Mucosa of rectum (tissue), 2 donors: ENCODE measurements at regions not wholly inside any gene's neighbourhood (a gene's known extent, or its start where the extent isn't known, plus 50 kb on each side); places are given as distances from the start of the nearest gene placed in this dataset.

Source experiments
- H3K27ac ChIP-seq, 2 donors: one replicate each; pipeline ENCODE4 v1.7.0; 2013; ENCODE audit warnings: inconsistent platforms in 2 of 2, low read depth in 2 of 2, low read length in 2 of 2
- H3K27me3 ChIP-seq, 2 donors: one replicate each; pipeline ENCODE4 v1.7.0; 2013; ENCODE audit warnings: low read length in 2 of 2; ENCODE audit not compliant: control insufficient read depth in 2 of 2, insufficient read depth in 2 of 2
- H3K36me3 ChIP-seq, 2 donors: one replicate each; pipeline ENCODE4 v1.7.0; 2013; ENCODE audit warnings: low read length in 2 of 2; ENCODE audit not compliant: control insufficient read depth in 2 of 2, insufficient read depth in 2 of 2
- H3K4me1 ChIP-seq, 2 donors: one replicate each; pipeline ENCODE4 v1.7.0; 2013; ENCODE audit warnings: low read length in 2 of 2, mild to moderate bottlenecking in 1 of 2; ENCODE audit not compliant: control insufficient read depth in 2 of 2, insufficient read depth in 2 of 2
- H3K4me3 ChIP-seq, 2 donors: one replicate each; pipeline ENCODE4 v1.7.0; 2013; ENCODE audit warnings: low read length in 2 of 2
- H3K9ac ChIP-seq, 2 donors: one replicate each; pipeline ENCODE4 v1.7.0; 2013; ENCODE audit warnings: low read length in 2 of 2, low read depth in 1 of 2, mild to moderate bottlenecking in 1 of 2
- H3K9me3 ChIP-seq, 2 donors: one replicate each; pipeline ENCODE4 v1.7.0; 2013; ENCODE audit warnings: low read length in 2 of 2; ENCODE audit not compliant: control insufficient read depth in 2 of 2
- donor health status: healthy.
- donor health status: Normal muscosa, but diverticular disease.

- no peaks in the 10 kb centered on the region for H3K4me1 ChIP-seq
- no peak overlapping the region for H3K9ac ChIP-seq
- H3K36me3 ChIP-seq = no peaks in the 10 kb centered on the region
- H3K27ac ChIP-seq = no peak overlapping the region
- H3K27me3 ChIP-seq = no peaks in the 10 kb centered on the region
- H3K4me3 ChIP-seq = no peak overlapping the region
- no peaks in the 10 kb centered on the region for H3K9me3 ChIP-seq
These were observed 245.9 kb upstream of the PHYHIPL start for GRCh38 chr10:58930500-58930899.

- Histone ChIP-seq H3K4me3 (no peak overlapping the region), H3K4me1 (no peaks in the 10 kb centered on the region), H3K9me3 (no peaks in the 10 kb centered on the region), H3K27me3 (no peaks in the 10 kb centered on the region), H3K9ac (no peak overlapping the region), H3K36me3 (no peaks in the 10 kb centered on the region), H3K27ac (no peak overlapping the region)
These were observed 244.3 kb upstream of the PHYHIPL start for GRCh38 chr10:58932126-58932525.

GRCh38 chr10:58932577-58933314, 243.7 kb upstream of the PHYHIPL start:
- Histone ChIP-seq H3K27ac (no peak overlapping the region), H3K4me1 (no peaks in the 10 kb centered on the region)

GRCh38 chr10:58936364-58936763, 240.1 kb upstream of the PHYHIPL start:
- Histone ChIP-seq H3K27ac (no peak overlapping the region), H3K36me3 (no peaks in the 10 kb centered on the region), H3K4me1 (no peaks in the 10 kb centered on the region), H3K4me3 (no peak overlapping the region), H3K27me3 (no peaks in the 10 kb centered on the region), H3K9me3 (no peaks in the 10 kb centered on the region), H3K9ac (no peak overlapping the region)

More at GRCh38 chr10:58932577-58933314, 243.7 kb upstream of the PHYHIPL start:
- H3K9ac ChIP-seq = no peak overlapping the region
- H3K36me3 ChIP-seq = no peaks in the 10 kb centered on the region
- H3K27me3 ChIP-seq = no peaks in the 10 kb centered on the region
- no peak overlapping the region for H3K4me3 ChIP-seq
- H3K9me3 ChIP-seq = no peaks in the 10 kb centered on the region

GRCh38 chr10:58937423-58937822, 239.0 kb upstream of the PHYHIPL start:
- no peaks in the 10 kb centered on the region for H3K9me3 ChIP-seq
- H3K9ac ChIP-seq = no peak overlapping the region
- no peaks in the 10 kb centered on the region for H3K36me3 ChIP-seq
- no peaks in the 10 kb centered on the region for H3K4me1 ChIP-seq
- no peak overlapping the region for H3K27ac ChIP-seq
- no peak overlapping the region for H3K4me3 ChIP-seq
- H3K27me3 ChIP-seq = no peaks in the 10 kb centered on the region

- Histone ChIP-seq H3K9me3 (no peaks in the 10 kb centered on the region), H3K9ac (no peak overlapping the region), H3K27me3 (no peaks in the 10 kb centered on the region), H3K4me3 (no peak overlapping the region), H3K36me3 (no peaks in the 10 kb centered on the region), H3K4me1 (no peaks in the 10 kb centered on the region), H3K27ac (no peak overlapping the region)
These were observed 233.7 kb upstream of the PHYHIPL start for GRCh38 chr10:58942724-58943123.

- no peak overlapping the region for H3K9ac ChIP-seq
- H3K4me3 ChIP-seq = no peak overlapping the region
- H3K4me1 ChIP-seq = no peaks in the 10 kb centered on the region
- no peak overlapping the region for H3K27ac ChIP-seq
- no peaks in the 10 kb centered on the region for H3K36me3 ChIP-seq
- no peaks in the 10 kb centered on the region for H3K27me3 ChIP-seq
- H3K9me3 ChIP-seq = no peaks in the 10 kb centered on the region
These were observed 233.1 kb upstream of the PHYHIPL start for GRCh38 chr10:58943256-58943890.

- Histone ChIP-seq H3K27ac (no peak overlapping the region), H3K27me3 (no peaks in the 10 kb centered on the region), H3K36me3 (no peaks in the 10 kb centered on the region), H3K4me1 (no peaks in the 10 kb centered on the region), H3K9ac (no peak overlapping the region), H3K9me3 (no peaks in the 10 kb centered on the region), H3K4me3 (no peak overlapping the region)
These were observed 232.5 kb upstream of the PHYHIPL start for GRCh38 chr10:58943960-58944359.

GRCh38 chr10:58948303-58948702, 228.1 kb upstream of the PHYHIPL start:
- Histone ChIP-seq H3K9me3 (no peaks in the 10 kb centered on the region), H3K36me3 (no peaks in the 10 kb centered on the region), H3K4me1 (no peaks in the 10 kb centered on the region), H3K27ac (no peak overlapping the region), H3K27me3 (no peaks in the 10 kb centered on the region), H3K9ac (no peak overlapping the region), H3K4me3 (no peak overlapping the region)

GRCh38 chr10:58950618-58951017, 225.8 kb upstream of the PHYHIPL start:
- Histone ChIP-seq H3K4me1 (no peaks in the 10 kb centered on the region), H3K36me3 (no peaks in the 10 kb centered on the region)

More at GRCh38 chr10:58950618-58951017, 225.8 kb upstream of the PHYHIPL start:
- no peak overlapping the region for H3K4me3 ChIP-seq
- H3K9ac ChIP-seq = no peak overlapping the region
- no peaks in the 10 kb centered on the region for H3K9me3 ChIP-seq
- no peak overlapping the region for H3K27ac ChIP-seq
- H3K27me3 ChIP-seq = no peaks in the 10 kb centered on the region
